HEK293 (cell line): ENCODE measurements at regions not wholly inside any gene's neighbourhood (a gene's known extent, or its start where the extent isn't known, plus 50 kb on each side); places are given as distances from the start of the nearest gene placed in this dataset.

Source experiments
- CTCF ChIA-PET: fragments of 350-600 bp; formaldehyde crosslinking; extraction: SDS; loops from one replicate; lab custom pipeline; 2021; ENCODE audit warnings: antibody characterized with exemption; lab: Yijun Ruan, JAX
- POLR2A ChIA-PET: fragments of 300-600 bp; formaldehyde crosslinking; extraction: SDS; loops from one replicate; lab custom pipeline; 2020; ENCODE audit warnings: antibody characterized with exemption, inconsistent platforms; lab: Yijun Ruan, JAX
- H3K27ac ChIP-seq: fragments of 200-500 bp; sonication (Bioruptor generic); 2 replicates; pipeline ENCODE4 v1.5.1; 2014; ENCODE audit warnings: low read depth, low read length, control low read depth, inconsistent platforms; ENCODE audit errors: extremely low read depth
- H3K36me3 ChIP-seq, 2 experiments: fragments of 200-500 bp in 1 of 2; sonication (Bioruptor generic) in 1 of 2; 1 replicate in 1 of 2; 2 replicates in 1 of 2; pipeline ENCODE4 v1.5.1; 2014 to 2017; ENCODE audit warnings: inconsistent platforms in 2 of 2, low read length in 2 of 2; ENCODE audit not compliant: control insufficient read depth in 2 of 2, insufficient read depth in 1 of 2
- H3K4me1 ChIP-seq: fragments of 200-500 bp; sonication (Bioruptor generic); 2 replicates; pipeline ENCODE4 v1.5.1; 2014; ENCODE audit warnings: mild to moderate bottlenecking, low read length, inconsistent platforms; ENCODE audit not compliant: control insufficient read depth, insufficient read depth
- H3K4me3 ChIP-seq: 2 replicates; pipeline ENCODE4 v1.5.1; 2011; ENCODE audit warnings: low read depth, mild to moderate bottlenecking, control low read depth, low read length, moderate library complexity
- H3K9me3 ChIP-seq: fragments of 200-500 bp; sonication (Bioruptor generic); 2 replicates; pipeline ENCODE4 v1.5.1; 2014; ENCODE audit warnings: low read depth, low read length, inconsistent platforms; ENCODE audit not compliant: control insufficient read depth, insufficient read depth
- GFI1B ChIP-seq: fragments of 450-650 bp; formaldehyde crosslinking; IDR thresholded peaks from 2 replicates; pipeline ENCODE4 v1.5.1; 2016; ENCODE audit warnings: missing biosample characterization, missing genetic modification characterization
- HOXA7 ChIP-seq: sonication (generic); formaldehyde crosslinking; IDR thresholded peaks from 2 replicates; pipeline ENCODE4 v1.8.1; 2022; ENCODE audit warnings: missing genetic modification reagents, borderline replicate concordance
- IKZF3 ChIP-seq: fragments of 450-650 bp; IDR thresholded peaks from 2 replicates; pipeline ENCODE4 v1.5.0; 2018; ENCODE audit warnings: missing biosample characterization, mild to moderate bottlenecking, missing genetic modification characterization, moderate library complexity
- PATZ1 ChIP-seq: fragments of 450-650 bp; formaldehyde crosslinking; IDR thresholded peaks from 2 replicates; pipeline ENCODE4 v1.5.1; 2016; ENCODE audit warnings: missing biosample characterization, missing genetic modification characterization
- PBX3 ChIP-seq: sonication (generic); formaldehyde crosslinking; IDR thresholded peaks from 2 replicates; pipeline ENCODE4 v1.8.1; 2022; ENCODE audit warnings: mild to moderate bottlenecking, moderate library complexity, missing genetic modification reagents
- SP7 ChIP-seq: fragments of 450-650 bp; formaldehyde crosslinking; IDR thresholded peaks from 2 replicates; pipeline ENCODE4 v1.5.1; 2016; ENCODE audit warnings: missing biosample characterization, missing genetic modification characterization
- TRIM28 ChIP-seq: IDR thresholded peaks from 2 replicates; pipeline ENCODE4 v1.6.1; 2011; ENCODE audit warnings: low read length, control low read depth, borderline replicate concordance
- ZBTB20 ChIP-seq: fragments of 450-650 bp; formaldehyde crosslinking; IDR thresholded peaks from 2 replicates; pipeline ENCODE4 v1.5.1; 2016; ENCODE audit warnings: missing biosample characterization, missing genetic modification characterization
- ZBTB21 ChIP-seq: fragments of 450-650 bp; formaldehyde crosslinking; IDR thresholded peaks from 2 replicates; pipeline ENCODE4 v1.5.1; 2017; ENCODE audit warnings: missing biosample characterization, missing genetic modification characterization
- ZEB2 ChIP-seq: fragments of 450-650 bp; formaldehyde crosslinking; IDR thresholded peaks from 2 replicates; pipeline ENCODE4 v1.5.1; 2016; ENCODE audit warnings: missing biosample characterization, missing genetic modification characterization
- ZIC2 ChIP-seq: fragments of 450-650 bp; formaldehyde crosslinking; IDR thresholded peaks from 2 replicates; pipeline ENCODE4 v1.5.1; 2016; ENCODE audit warnings: missing biosample characterization, missing genetic modification characterization
- ZNF114 ChIP-seq: fragments of 450-650 bp; formaldehyde crosslinking; IDR thresholded peaks from 2 replicates; pipeline ENCODE4 v1.5.0; 2017; ENCODE audit warnings: missing biosample characterization, missing genetic modification characterization
- ZNF155 ChIP-seq: fragments of 450-650 bp; formaldehyde crosslinking; IDR thresholded peaks from 2 replicates; pipeline ENCODE4 v1.5.1; 2016; ENCODE audit warnings: missing biosample characterization, missing genetic modification characterization
- ZNF223 ChIP-seq: fragments of 450-650 bp; formaldehyde crosslinking; IDR thresholded peaks from 2 replicates; pipeline ENCODE4 v1.5.1; 2016; ENCODE audit warnings: missing biosample characterization, missing genetic modification characterization
- ZNF274 ChIP-seq, 2 experiments: fragments of 200-500 bp in 1 of 2; fragments of 450-650 bp in 1 of 2; sonication (Bioruptor generic) in 1 of 2; formaldehyde crosslinking in 1 of 2; IDR thresholded peaks; 2 replicates each; pipeline versions ENCODE4 v1.5.1 to v1.6.1; 2014 to 2016; ENCODE audit warnings: borderline replicate concordance in 1 of 2, inconsistent platforms in 1 of 2, low read length in 1 of 2, missing biosample characterization in 1 of 2, missing genetic modification characterization in 1 of 2
- ZNF473 ChIP-seq: fragments of 450-650 bp; formaldehyde crosslinking; IDR thresholded peaks from 2 replicates; pipeline ENCODE4 v1.5.1; 2017; ENCODE audit warnings: missing biosample characterization, missing genetic modification characterization
- ZNF514 ChIP-seq: fragments of 450-650 bp; formaldehyde crosslinking; IDR thresholded peaks from 2 replicates; pipeline ENCODE4 v1.5.1; 2016; ENCODE audit warnings: missing biosample characterization, missing genetic modification characterization
- ZNF555 ChIP-seq: fragments of 450-650 bp; formaldehyde crosslinking; conservative IDR thresholded peaks from 2 replicates; pipeline ENCODE4 v1.5.1; 2017; ENCODE audit warnings: missing biosample characterization, mild to moderate bottlenecking, missing genetic modification characterization, inconsistent platforms
- ZNF561 ChIP-seq: fragments of 450-650 bp; IDR thresholded peaks from 2 replicates; pipeline ENCODE4 v1.5.1; 2018; ENCODE audit warnings: missing biosample characterization, missing genetic modification characterization, borderline replicate concordance
- ZNF580 ChIP-seq: fragments of 450-650 bp; formaldehyde crosslinking; IDR thresholded peaks from 2 replicates; pipeline ENCODE4 v1.5.1; 2016; ENCODE audit warnings: missing biosample characterization, missing genetic modification characterization
- ZNF596 ChIP-seq: fragments of 450-650 bp; IDR thresholded peaks from 2 replicates; pipeline ENCODE4 v1.5.0; 2018; ENCODE audit warnings: missing biosample characterization, mild to moderate bottlenecking, missing genetic modification characterization, moderate library complexity
- ZNF660 ChIP-seq: fragments of 450-650 bp; IDR thresholded peaks from 2 replicates; pipeline ENCODE4 v1.5.1; 2018; ENCODE audit warnings: missing biosample characterization, mild to moderate bottlenecking, missing genetic modification characterization
- ZSCAN18 ChIP-seq: fragments of 450-650 bp; formaldehyde crosslinking; IDR thresholded peaks from 2 replicates; pipeline ENCODE4 v1.5.1; 2016; ENCODE audit warnings: missing biosample characterization, missing genetic modification characterization

- no peaks in the 10 kb centered on the region for H3K4me1 ChIP-seq
- CTCF ChIA-PET: interaction anchor here (0.8 kb wide), 1 partner anchor 427 kb away, joined by 3 read pairs; no protein-coding TSS in a partner anchor
- no peak overlapping the region for H3K27ac ChIP-seq
- TF ChIP-seq ZBTB21 (tag by site-specific recombination) (no peak), ZBTB20 (tag by site-specific recombination) (no peak), ZIC2 (tag by site-specific recombination) (no peak), ZNF561 (tag by site-specific recombination) (peak; percentile 60; the same call in 1 of the 2 replicates)
- no peak overlapping the region for H3K4me3 ChIP-seq
- POLR2A ChIA-PET: no interaction called here
- no peaks in the 10 kb centered on the region for H3K36me3 ChIP-seq
- no peaks in the 10 kb centered on the region for H3K9me3 ChIP-seq
Measured at GRCh38 chr4:126479709-126480108, 1153.0 kb upstream of the INTU start.

- Histone ChIP-seq H3K27ac (no peak overlapping the region), H3K4me3 (no peak overlapping the region), H3K9me3 (no peaks in the 10 kb centered on the region), H3K36me3 (no peaks in the 10 kb centered on the region), H3K4me1 (no peaks in the 10 kb centered on the region)
- CTCF ChIA-PET: no interaction called here
- POLR2A ChIA-PET: no interaction called here
- TF ChIP-seq ZBTB21 (tag by site-specific recombination): no peak
- TF ChIP-seq ZNF596: no peak
- no peak for TF ChIP-seq ZEB2 (tag by site-specific recombination)
Measured at GRCh38 chr4:126482311-126482710, 1150.4 kb upstream of the INTU start.

- ChIA-PET POLR2A (no interaction called here), CTCF (no interaction called here)
- H3K36me3 ChIP-seq: no peaks in the 10 kb centered on the region
- no peaks in the 10 kb centered on the region for H3K4me1 ChIP-seq
- no peak overlapping the region for H3K4me3 ChIP-seq
- H3K27ac ChIP-seq: no peak overlapping the region
- TF ChIP-seq ZNF155 (tag by site-specific recombination) (no peak), ZSCAN18 (no peak), PATZ1 (tag by site-specific recombination) (no peak), IKZF3 (tag by site-specific recombination) (no peak), ZNF473 (no peak), ZNF660 (no peak), ZNF274 (IDR thresholded peaks at IDR 0.05; ENCODE audit: low read length) (no peak), ZNF274 (tag by site-specific recombination; IDR thresholded peaks at IDR 0.05; ENCODE audit: borderline replicate concordance) (no peak), ZNF514 (tag by site-specific recombination) (no peak), ZNF555 (tag by site-specific recombination) (no peak), HOXA7 (no peak), ZNF580 (tag by site-specific recombination) (no peak), ZNF223 (tag by site-specific recombination) (no peak), SP7 (no peak), ZNF114 (no peak), GFI1B (tag by site-specific recombination) (no peak), TRIM28 (no peak), PBX3 (no peak)
- no peaks in the 10 kb centered on the region for H3K9me3 ChIP-seq
Measured at GRCh38 chr4:126486377-126486776, 1146.4 kb upstream of the INTU start.
